HG02970 (cell line): ENCODE measurements at regions not wholly inside any gene's neighbourhood (a gene's known extent, or its start where the extent isn't known, plus 50 kb on each side); places are given as distances from the start of the nearest gene placed in this dataset.
"Not testable (repeated sequence)": the region's sequence is repeated elsewhere in the genome, so short reads cannot be mapped to it uniquely, and the experiment has no call there.

Source experiments
- ATAC-seq: cut with Tn5 transposase; IDR thresholded peaks from one replicate; pipeline ENCODE4 v1.9.1; 2021; ENCODE audit warnings: mild to moderate bottlenecking, moderate library complexity, moderate number of reproducible peaks; ENCODE audit not compliant: unreplicated experiment, low FRiP score

GRCh38 chr11:15819679-15820286, 536.6 kb downstream of the SOX6 start:
- ATAC-seq = peak; percentile 59

- ATAC-seq = no peak
These were observed 534.9 kb downstream of the SOX6 start for GRCh38 chr11:15821451-15821850.

DNA sequence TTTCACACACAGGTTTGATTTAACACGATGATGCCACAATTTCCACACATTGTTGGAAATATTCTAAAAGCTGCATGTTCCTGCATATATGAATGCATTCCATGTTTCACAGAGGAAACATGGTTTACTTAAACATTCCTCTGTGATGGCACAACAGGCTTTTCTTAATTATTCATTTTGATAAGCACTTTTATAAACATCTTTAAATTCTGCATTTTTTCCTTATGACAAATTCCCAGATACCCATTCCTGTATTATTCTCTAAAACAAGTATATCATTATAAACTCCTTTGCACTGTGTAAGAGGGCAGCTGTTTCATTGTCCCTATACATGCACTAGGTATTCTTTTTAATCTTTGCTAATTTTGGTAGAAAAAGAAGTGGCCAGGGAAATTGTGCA, 532.3 kb downstream of the SOX6 start:
- ATAC-seq = no peak

GRCh38 chr11:15825976-15826650, 530.2 kb downstream of the SOX6 start:
- ATAC-seq = no peak

GRCh38 chr11:15826826-15827225, 529.5 kb downstream of the SOX6 start:
- no peak for ATAC-seq

- no peak for ATAC-seq
These were observed 528.0 kb downstream of the SOX6 start for GRCh38 chr11:15828215-15828853.

GRCh38 chr11:15829312-15829711, 527.0 kb downstream of the SOX6 start:
- no peak for ATAC-seq

GRCh38 chr11:15830741-15831428, 525.5 kb downstream of the SOX6 start:
- ATAC-seq = no peak

DNA sequence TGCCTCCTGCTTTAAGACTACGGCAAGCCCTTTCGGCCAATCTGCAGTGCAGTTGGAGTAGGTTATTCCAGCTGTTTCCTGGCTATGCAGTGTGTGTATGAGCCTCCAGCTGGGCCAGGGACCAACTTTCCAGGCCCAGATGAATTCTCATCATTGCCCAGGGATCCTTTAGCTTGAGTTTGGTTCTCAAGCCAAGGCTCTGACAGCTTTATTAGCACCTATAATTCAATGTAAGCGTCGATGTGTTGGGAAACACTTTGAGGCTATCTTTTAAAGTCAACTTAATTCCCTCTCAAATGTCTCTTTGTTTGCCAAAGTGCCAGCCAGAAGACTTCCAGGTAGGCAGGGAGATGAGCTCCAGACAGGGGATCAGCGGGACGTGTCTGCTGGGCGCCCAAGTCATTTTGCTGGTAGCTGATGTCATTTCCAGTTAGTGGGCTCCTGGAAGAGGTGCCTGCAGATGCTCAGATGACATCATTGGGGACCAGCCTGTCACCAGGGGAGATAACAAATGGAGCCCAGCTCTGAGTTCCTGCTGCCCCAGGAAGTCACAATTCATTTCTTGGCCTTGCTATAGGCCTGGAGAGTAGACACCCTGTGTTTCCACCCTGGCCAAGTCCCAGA, 520.4 kb downstream of the SOX6 start:
- ATAC-seq = no peak

GRCh38 chr11:15836795-15837194, 519.6 kb downstream of the SOX6 start:
- no peak for ATAC-seq

- ATAC-seq = no peak
These were observed 518.4 kb downstream of the SOX6 start for GRCh38 chr11:15837901-15838489.

- no peak for ATAC-seq
These were observed 517.3 kb downstream of the SOX6 start for GRCh38 chr11:15839061-15839460.

DNA sequence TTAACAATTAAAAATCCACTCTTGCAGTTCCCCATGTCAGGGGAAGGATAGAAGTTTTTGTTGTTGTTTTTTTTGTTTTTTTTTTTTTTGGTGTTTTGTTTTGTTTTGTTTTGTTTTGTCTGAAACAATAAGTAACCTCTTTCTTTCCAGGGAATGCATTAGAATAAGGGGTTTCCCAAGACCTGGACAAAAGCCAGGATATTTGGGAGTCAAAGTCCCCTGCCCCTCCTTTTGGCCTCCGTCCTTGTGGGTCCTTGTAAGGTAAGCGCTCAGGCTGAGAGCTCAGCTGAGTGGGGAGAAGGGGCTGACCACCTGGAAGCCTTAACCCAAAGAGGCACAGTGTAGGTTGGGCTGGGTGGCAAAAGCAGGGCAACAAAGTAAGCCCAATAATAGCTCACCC, 515.4 kb downstream of the SOX6 start:
- ATAC-seq = no peak

GRCh38 chr11:15841931-15842740, 514.2 kb downstream of the SOX6 start:
- ATAC-seq = no peak

DNA sequence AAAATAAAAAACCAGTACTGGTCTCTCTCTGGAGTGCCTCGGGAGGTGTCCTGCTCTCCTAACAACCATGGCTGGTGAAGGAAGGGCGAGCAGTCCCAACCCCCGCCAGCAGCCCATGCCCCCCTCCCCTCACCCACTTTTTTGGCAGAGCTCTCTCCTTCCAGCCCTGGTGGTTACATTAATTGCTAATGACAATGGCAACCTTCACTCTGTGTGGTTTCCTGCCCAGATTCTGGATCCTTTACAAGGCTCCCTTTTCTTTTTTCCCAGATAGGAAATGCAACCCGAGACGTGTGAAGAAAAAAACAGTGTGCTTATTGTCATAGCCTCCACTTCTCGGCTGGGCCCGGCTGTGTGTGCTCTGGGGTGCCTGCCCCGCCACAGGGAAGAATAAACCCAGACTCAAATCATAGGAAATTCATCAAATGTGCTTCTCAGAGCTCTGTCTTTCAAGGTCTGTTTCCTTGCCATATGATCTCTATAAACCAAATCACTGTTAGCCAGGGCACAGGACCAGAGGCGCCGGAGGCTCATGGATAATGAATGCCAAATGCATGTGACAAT, 513.0 kb downstream of the SOX6 start:
- no peak for ATAC-seq

DNA sequence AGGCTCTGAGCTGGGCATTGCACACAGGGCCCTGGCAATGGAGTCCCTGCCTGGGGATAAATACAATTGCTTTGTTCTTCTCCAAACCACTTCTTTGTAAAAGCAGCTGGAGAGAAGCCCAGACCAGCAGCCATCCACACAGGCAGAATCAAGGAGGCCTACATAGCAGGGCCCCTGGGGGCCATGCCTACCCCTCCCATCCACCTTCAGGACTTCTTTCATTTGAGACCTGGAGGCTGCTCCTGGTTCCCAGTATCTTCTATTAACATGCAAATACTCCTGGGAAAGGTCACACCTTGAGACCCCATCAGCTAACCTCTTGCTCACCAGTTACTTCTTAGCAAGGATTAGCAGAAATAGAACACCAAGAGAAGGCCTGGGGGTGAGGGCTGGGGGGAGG, 511.1 kb downstream of the SOX6 start:
- no peak for ATAC-seq

GRCh38 chr11:15848631-15849168, 507.6 kb downstream of the SOX6 start:
- no peak for ATAC-seq

DNA sequence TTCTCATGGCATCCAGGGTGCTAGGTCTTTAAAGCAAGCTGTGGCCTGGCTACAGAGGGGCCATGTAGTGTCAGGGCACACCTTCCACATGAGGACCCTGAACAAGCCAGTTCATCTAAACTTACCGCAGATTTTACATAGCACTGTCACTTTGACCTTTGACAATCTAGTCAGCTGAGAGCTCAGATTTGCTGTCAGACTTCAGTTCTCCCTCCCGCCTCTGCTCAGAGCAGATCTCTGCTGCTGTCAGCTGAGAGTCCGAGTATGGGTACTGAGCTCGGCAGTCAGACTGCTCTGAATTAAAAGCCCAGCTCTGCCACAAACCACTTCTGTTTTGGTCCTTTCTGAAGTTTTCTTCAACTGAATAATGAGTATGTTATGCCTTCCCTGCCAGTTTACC, 507.1 kb downstream of the SOX6 start:
- no peak for ATAC-seq

GRCh38 chr11:15850335-15850734, 506.0 kb downstream of the SOX6 start:
- not testable (repeated sequence) for ATAC-seq
